Smooth muscle cell (in vitro differentiated cells): ENCODE measurements at regions not wholly inside any gene's neighbourhood (a gene's known extent, or its start where the extent isn't known, plus 50 kb on each side); places are given as distances from the start of the nearest gene placed in this dataset.
"Not testable (repeated sequence)": the region's sequence is repeated elsewhere in the genome, so short reads cannot be mapped to it uniquely, and the experiment has no call there.

Experiments
- DNase-seq: peaks from one replicate; lab custom pipeline; 2025; ENCODE audit not compliant: unreplicated experiment; lab: John Stamatoyannopoulos, UW
- H2AFZ ChIP-seq: fragments of 200-600 bp; sonication (generic); 2 replicates; pipeline ENCODE4 v1.6.0; 2016; ENCODE audit warnings: antibody characterized with exemption, low read depth, mild to moderate bottlenecking
- H3F3A ChIP-seq: fragments of 200-600 bp; sonication (generic); 2 replicates; pipeline ENCODE4 v1.6.0; 2017; ENCODE audit warnings: antibody characterized with exemption, low read depth
- H3K27ac ChIP-seq: fragments of 200-600 bp; sonication (generic); 2 replicates; pipeline ENCODE4 v1.5.1; 2016; ENCODE audit warnings: low read depth, mild to moderate bottlenecking
- H3K27me3 ChIP-seq: fragments of 200-600 bp; sonication (generic); 2 replicates; pipeline ENCODE4 v1.6.1; 2016; ENCODE audit warnings: low read depth, mild to moderate bottlenecking
- H3K36me3 ChIP-seq: fragments of 200-600 bp; sonication (generic); 2 replicates; pipeline ENCODE4 v1.5.1; 2016; ENCODE audit warnings: low read depth
- H3K4me1 ChIP-seq: fragments of 200-600 bp; sonication (generic); 2 replicates; pipeline ENCODE4 v1.5.1; 2016; ENCODE audit warnings: low read depth
- H3K4me2 ChIP-seq: fragments of 200-600 bp; sonication (generic); 2 replicates; pipeline ENCODE4 v1.6.0; 2016; ENCODE audit warnings: mild to moderate bottlenecking
- H3K4me3 ChIP-seq: fragments of 200-600 bp; sonication (generic); 2 replicates; pipeline ENCODE4 v1.5.1; 2016; ENCODE audit warnings: mild to moderate bottlenecking
- H3K79me2 ChIP-seq: fragments of 200-600 bp; sonication (generic); 2 replicates; pipeline ENCODE4 v1.6.0; 2016; ENCODE audit warnings: low read depth, mild to moderate bottlenecking
- H3K9ac ChIP-seq: fragments of 200-600 bp; sonication (generic); 2 replicates; pipeline ENCODE4 v1.6.0; 2016; ENCODE audit warnings: low read depth
- H3K9me3 ChIP-seq: fragments of 200-600 bp; sonication (generic); replicated peaks from 2 replicates; pipeline ENCODE4 v1.5.1; 2016; ENCODE audit warnings: low read depth
- H4K20me1 ChIP-seq: fragments of 200-600 bp; sonication (generic); 2 replicates; pipeline ENCODE4 v1.6.0; 2016; ENCODE audit warnings: low read depth
- CTCF ChIP-seq: fragments of 200-600 bp; sonication (generic); IDR thresholded peaks from 2 replicates; pipeline ENCODE4 v1.5.1; 2017; ENCODE audit warnings: borderline replicate concordance, mild to moderate bottlenecking, antibody characterized with exemption; ENCODE audit not compliant: insufficient read depth, poor library complexity, severe bottlenecking
- WGBS: methylation state at CpG from one replicate; pipeline ENCODE4 v1.1.7; 2016; ENCODE audit warnings: low lambda C conversion rate; 5-methylcytosine and 5-hydroxymethylcytosine counted together

GRCh38 chr7:68082961-68083657, 1086.5 kb downstream of the TYW1 start:
- H3K4me1 ChIP-seq, H3K4me3 ChIP-seq, DNase-seq, H3K9ac ChIP-seq, H3K27ac ChIP-seq, H4K20me1 ChIP-seq, H3K36me3 ChIP-seq, H3K27me3 ChIP-seq, H3K9me3 ChIP-seq, H3K4me2 ChIP-seq, H2AFZ ChIP-seq, H3F3A ChIP-seq, H3K79me2 ChIP-seq: not testable (repeated sequence)
- WGBS = 95% methylated on average over 29 of the region's 44 CpGs

GRCh38 chr7:68087401-68087800, 1090.8 kb downstream of the TYW1 start:
- no peak overlapping the region for H3K9ac ChIP-seq
- no peaks in the 10 kb centered on the region for H3K27me3 ChIP-seq
- H3K79me2 ChIP-seq = no peaks in the 10 kb centered on the region
- no peaks in the 10 kb centered on the region for H3K36me3 ChIP-seq
- no peak overlapping the region for H2AFZ ChIP-seq
- no peak overlapping the region for H3K4me3 ChIP-seq
- H3K9me3 ChIP-seq = no peaks in the 10 kb centered on the region
- TF ChIP-seq CTCF = no peak
- 89% methylated on average over 5 of the region's 5 CpGs for WGBS
- H3F3A ChIP-seq = no peaks in the 10 kb centered on the region
- no peaks in the 10 kb centered on the region for H4K20me1 ChIP-seq
- DNase-seq = no peak
- H3K4me1 ChIP-seq = no peaks in the 10 kb centered on the region
- no peak overlapping the region for H3K27ac ChIP-seq
- H3K4me2 ChIP-seq = no peak overlapping the region

DNA sequence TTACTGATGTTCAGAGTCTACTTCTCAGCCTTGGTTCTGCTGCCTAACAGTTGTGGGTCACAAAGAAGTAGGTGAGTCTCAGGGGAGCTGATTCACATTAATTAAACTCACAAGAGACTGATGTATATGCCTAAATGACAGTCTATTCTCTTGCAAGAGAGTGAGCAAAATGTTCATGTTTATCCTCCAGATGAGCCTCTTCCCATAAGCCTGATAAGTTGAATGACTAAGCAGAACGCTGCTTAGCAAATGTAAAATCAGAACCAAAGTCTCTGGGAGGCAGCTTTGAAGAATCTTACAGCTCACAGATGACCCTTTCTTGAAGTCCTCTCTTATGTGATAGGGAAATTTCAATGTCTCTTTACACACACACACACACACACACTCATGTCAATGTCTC, 1092.2 kb downstream of the TYW1 start:
- no peaks in the 10 kb centered on the region for H4K20me1 ChIP-seq
- TF ChIP-seq CTCF = no peak
- no peaks in the 10 kb centered on the region for H3K27me3 ChIP-seq
- no peaks in the 10 kb centered on the region for H3K79me2 ChIP-seq
- H3K9me3 ChIP-seq = no peaks in the 10 kb centered on the region
- H3F3A ChIP-seq = no peaks in the 10 kb centered on the region
- 42% methylated on average over 1 of the region's 1 CpG for WGBS
- no peak overlapping the region for H3K4me3 ChIP-seq
- no peaks in the 10 kb centered on the region for H3K4me1 ChIP-seq
- no peaks in the 10 kb centered on the region for H3K36me3 ChIP-seq
- no peak overlapping the region for H3K4me2 ChIP-seq
- no peak overlapping the region for H3K27ac ChIP-seq
- no peak for DNase-seq
- no peak overlapping the region for H2AFZ ChIP-seq
- H3K9ac ChIP-seq = no peak overlapping the region

DNA sequence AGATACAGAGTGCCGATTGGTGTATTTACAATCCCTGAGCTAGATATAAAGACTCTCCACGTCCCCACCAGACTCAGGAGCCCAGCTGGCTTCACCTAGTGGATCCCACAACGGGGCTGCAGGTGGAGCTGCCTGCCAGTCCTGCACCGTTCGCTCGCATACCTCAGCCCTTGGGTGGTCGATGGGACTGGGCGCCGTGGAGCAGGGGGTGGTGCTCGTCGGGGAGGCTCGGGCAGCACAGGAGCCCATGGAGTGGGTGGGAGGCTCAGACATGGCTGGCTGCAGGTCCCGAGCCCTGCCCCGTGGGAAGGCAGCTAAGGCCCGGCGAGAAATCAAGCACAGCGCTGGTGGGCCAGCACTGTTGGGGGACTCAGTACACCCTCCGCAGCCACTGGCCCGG, 1093.6 kb downstream of the TYW1 start:
- not testable (repeated sequence) for H3K79me2 ChIP-seq, H3K4me1 ChIP-seq, H3K27ac ChIP-seq, H3K4me3 ChIP-seq, DNase-seq, H4K20me1 ChIP-seq, H3K4me2 ChIP-seq, H2AFZ ChIP-seq, H3K36me3 ChIP-seq, H3K9ac ChIP-seq, H3K27me3 ChIP-seq, H3F3A ChIP-seq, H3K9me3 ChIP-seq
- 97% methylated on average over 12 of the region's 19 CpGs for WGBS

GRCh38 chr7:68103319-68103718, 1106.7 kb downstream of the TYW1 start:
- no peak for TF ChIP-seq CTCF
- H2AFZ ChIP-seq = no peak overlapping the region
- DNase-seq = no peak
- H3K9me3 ChIP-seq = no peaks in the 10 kb centered on the region
- H3K4me3 ChIP-seq = no peak overlapping the region
- no peaks in the 10 kb centered on the region for H3K4me1 ChIP-seq
- no peaks in the 10 kb centered on the region for H4K20me1 ChIP-seq
- no peak overlapping the region for H3K27ac ChIP-seq
- no peaks in the 10 kb centered on the region for H3K36me3 ChIP-seq
- H3K4me2 ChIP-seq = no peak overlapping the region
- H3K79me2 ChIP-seq = no peaks in the 10 kb centered on the region
- H3F3A ChIP-seq = no peaks in the 10 kb centered on the region
- H3K9ac ChIP-seq = no peak overlapping the region
- 72% methylated on average over 1 of the region's 1 CpG for WGBS
- H3K27me3 ChIP-seq = no peaks in the 10 kb centered on the region
